GM18909 (cell line): ENCODE measurements at regions not wholly inside any gene's neighbourhood (a gene's known extent, or its start where the extent isn't known, plus 50 kb on each side); places are given as distances from the start of the nearest gene placed in this dataset.
"Not testable (repeated sequence)": the region's sequence is repeated elsewhere in the genome, so short reads cannot be mapped to it uniquely, and the experiment has no call there.

Experiments used
- ATAC-seq: cut with Tn5 transposase; IDR thresholded peaks from one replicate; pipeline ENCODE4 v1.9.1; 2021; ENCODE audit warnings: mild to moderate bottlenecking; ENCODE audit not compliant: unreplicated experiment, poor library complexity

- ATAC-seq = no peak
These were observed 238.8 kb downstream of the TTC6 start for GRCh38 chr14:37834275-37834674.

GRCh38 chr14:37838778-37839177, 243.3 kb downstream of the TTC6 start:
- ATAC-seq = not testable (repeated sequence)

- ATAC-seq = not testable (repeated sequence)
These were observed 245.6 kb downstream of the TTC6 start for GRCh38 chr14:37841039-37841438.

GRCh38 chr14:37842106-37842505, 246.7 kb downstream of the TTC6 start:
- ATAC-seq = no peak

DNA sequence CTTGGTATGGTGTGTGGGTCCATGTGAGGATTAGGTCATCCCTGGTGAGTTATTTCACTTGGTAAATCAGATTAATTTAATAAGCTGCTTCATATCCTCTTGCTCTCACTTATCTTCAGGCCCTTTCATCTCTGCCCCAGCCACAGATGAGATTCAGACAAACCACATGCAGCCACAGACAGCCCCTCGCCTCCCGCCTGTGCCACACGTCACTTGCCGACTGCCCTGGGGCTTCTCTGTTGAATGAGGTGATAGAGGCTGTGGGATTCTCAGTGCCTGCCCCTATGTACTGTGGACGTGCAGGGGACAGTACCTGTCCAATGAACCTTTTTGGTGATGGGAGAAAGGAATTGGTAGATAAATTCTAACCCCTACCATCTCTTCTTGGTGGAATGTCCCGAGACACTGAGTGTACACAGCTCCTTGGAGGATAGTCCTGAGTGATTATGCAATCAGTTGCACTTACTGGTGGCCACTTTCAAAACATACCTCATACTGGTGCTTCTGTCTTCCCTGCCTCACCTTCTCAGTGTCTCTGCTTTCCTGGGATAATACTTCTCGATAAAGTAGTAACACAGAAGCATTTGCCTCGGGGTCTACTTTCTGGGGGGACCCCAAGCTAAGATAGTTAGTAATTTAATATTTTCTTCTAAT, 248.7 kb downstream of the TTC6 start:
- ATAC-seq = no peak

- ATAC-seq = no peak
These were observed 249.2 kb downstream of the TTC6 start for GRCh38 chr14:37844614-37845013.

DNA sequence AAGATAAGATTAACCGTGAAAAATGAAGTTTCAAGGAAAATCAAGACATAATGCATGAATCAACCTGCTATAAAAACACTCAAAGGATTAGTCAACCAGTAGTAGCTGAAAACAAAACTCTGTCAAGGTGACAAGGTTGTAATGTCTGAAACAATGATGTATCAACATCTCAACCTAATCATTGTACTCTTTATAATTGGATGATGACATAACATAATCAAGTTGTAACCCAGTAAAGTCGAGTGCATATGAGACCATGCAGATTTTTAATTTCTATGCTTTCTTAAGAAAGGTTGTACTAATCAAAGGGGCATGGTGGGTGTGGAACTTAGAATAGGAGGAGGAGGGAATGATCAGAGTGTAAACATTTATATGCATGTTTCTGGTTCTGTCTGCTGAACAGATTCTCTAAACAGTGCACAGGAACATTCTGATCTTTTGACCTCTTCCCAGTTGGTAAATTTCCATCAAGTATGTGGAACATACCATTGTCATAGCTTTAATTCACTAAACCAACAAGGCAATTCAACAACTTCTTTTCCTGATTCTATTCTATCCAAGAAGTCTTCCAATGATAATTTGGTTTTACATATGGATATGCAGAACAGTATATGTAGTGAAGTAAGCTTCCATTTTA, 253.7 kb downstream of the TTC6 start:
- ATAC-seq = no peak

DNA sequence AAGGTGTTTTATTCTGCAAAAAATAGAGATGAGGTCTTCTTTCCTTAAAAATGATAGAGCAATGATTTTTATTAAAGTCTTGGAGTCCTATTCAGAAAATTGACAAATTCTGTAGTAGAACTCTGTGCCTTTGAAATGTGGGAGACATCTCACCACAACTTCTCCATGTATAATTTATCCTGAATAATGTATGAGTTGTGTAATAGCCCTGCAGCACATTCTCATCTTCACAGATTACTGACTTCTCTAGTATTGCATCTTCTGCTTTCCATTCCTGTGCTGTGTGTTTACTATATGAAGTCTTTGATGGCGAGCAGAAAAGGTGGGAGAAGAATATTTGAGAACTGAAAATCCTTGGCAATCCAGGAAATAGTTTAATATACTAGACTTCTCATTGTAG, 255.6 kb downstream of the TTC6 start:
- ATAC-seq = no peak

DNA sequence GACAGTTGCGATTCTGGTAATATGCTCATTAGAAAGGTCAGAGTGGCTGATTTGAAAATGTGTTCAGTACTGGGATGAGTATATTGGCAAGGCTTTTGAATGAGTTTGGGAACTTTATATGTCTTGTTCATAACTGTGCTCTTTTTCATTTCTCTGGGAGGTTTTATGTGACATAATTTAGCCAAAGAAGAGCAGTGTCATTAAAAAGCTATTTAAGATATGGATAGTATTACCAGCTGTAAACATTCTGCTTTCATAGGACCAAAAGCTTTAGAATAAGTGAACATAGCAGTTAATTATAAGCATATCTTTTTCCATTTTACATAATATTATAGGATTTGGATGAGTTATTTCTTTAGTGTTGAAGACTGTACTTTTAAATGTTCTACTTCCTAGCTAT, 260.4 kb downstream of the TTC6 start:
- no peak for ATAC-seq

DNA sequence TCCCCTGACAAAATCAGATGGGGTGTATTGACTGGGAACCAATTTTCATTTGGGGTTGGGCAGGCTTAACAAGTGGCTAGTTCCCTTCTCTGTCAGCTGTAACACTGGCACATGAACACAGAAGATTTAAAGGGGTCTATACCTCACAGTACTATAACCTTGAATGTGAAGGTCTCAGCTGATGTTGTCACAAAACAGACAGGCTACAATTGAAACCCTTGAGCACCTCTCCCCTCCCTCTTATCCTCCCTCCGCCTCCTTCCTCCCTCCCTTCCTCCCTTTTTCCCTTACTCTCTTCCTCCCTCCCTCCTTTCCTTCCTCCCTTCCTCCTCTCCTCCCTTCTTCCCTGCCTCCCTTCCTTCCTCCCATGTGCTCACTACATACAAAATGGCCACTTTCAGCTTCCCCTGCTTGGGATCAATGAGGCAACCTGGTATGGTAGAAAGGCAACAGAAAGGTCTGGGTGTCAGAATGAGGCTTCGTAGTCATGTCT, 262.4 kb downstream of the TTC6 start:
- ATAC-seq = no peak

GRCh38 chr14:37858733-37859132, 263.3 kb downstream of the TTC6 start:
- no peak for ATAC-seq

DNA sequence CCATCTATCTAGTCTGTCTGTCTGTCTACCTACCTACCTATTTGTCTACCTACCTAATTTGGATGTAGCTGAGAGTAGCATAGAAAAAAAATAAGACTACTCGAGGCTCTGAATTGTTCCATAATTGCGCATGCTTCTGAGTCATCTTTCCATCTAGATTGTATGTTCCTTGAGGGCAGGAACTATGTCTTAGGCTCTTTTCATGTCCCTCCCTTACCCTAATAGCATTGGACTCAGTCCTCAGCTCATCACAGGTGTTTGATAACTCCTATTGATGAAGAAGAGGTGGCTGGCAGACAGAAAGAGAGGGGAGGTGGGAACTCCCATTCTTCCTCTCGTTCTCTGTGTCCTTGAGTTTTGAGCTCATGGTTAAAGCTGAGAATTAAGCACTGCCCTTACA, 263.7 kb downstream of the TTC6 start:
- ATAC-seq = no peak

DNA sequence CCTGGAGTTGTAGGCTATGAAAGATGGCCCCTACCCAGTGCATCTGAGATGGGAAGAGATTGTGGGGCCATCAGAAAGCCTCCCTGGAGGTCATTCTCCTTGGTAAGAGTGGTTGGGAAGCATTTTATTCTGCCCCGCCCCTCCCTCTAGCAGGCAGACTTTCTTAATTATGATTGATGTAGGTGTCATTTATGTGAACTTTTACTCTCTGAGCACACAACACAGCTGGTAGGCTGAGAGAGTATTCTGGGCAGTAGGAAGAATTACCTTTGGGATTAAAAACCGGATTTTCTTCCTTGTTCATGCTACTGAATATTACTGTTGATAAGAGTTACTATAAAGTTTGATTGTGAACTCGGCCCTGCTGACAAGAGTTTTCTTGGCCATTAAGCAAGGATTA, 266.8 kb downstream of the TTC6 start:
- no peak for ATAC-seq

DNA sequence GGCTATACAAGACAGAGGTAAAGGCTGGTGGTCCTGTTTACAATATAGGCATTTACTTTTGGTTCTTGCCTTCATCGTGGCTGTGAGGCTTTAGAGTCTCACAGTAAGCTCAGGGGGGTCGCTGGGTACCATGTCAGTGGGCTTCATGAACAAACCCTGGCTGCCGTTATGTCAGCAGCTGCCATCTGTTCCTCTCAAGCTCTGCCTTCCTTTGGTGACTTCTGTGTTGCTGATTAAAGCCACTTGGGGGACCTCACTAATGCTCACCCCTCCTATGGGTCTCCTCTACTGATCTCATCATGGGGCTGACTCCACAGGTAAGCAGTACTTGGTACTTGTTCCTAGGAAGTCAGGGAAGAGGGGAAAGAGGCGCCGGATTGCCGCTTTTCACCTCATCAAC, 268.7 kb downstream of the TTC6 start:
- ATAC-seq = no peak

GRCh38 chr14:37864861-37865718, 269.7 kb downstream of the TTC6 start:
- no peak for ATAC-seq

GRCh38 chr14:37865719-37866549, 270.5 kb downstream of the TTC6 start:
- no peak for ATAC-seq

DNA sequence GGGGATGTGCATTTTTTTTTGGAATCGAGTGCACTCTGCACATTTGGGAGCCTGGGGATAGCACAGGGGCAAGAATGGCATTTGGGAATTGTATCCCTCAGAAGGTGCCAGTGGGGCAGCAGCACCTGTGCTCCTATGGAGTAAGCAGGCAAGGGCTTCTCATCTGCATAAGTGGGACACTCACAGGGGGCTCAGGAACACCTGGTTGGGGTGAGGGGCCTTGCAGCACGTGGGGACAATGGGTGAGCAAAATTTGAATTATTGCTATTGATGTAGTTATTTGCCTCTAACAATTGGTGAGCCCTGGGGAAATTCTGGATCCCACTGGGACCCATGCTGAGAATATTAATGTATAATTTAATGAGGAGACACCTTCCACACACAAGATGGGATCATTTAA, 274.2 kb downstream of the TTC6 start:
- ATAC-seq = no peak

DNA sequence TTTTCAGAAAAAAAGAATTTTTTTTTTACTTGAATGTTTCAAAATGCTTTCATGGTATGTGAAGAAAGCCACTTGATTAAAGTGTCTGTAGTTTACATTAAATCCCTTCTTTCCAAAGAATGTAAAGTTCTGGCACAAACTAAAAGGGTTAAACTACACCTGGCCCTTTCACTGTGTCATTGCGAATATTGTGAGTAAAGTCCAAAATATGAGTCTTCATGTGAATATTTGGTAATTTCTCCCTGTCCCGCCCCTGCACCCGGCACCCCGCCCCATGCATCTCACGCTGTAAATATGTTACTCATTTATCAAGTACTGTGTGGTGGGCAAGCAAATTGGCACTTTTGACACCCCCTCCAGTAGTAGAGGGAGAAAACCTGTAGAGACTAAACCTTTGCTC, 274.7 kb downstream of the TTC6 start:
- no peak for ATAC-seq

GRCh38 chr14:37870632-37871346, 275.4 kb downstream of the TTC6 start:
- no peak for ATAC-seq

GRCh38 chr14:37874065-37874428, 278.6 kb downstream of the TTC6 start:
- ATAC-seq = not testable (repeated sequence)
